Iris pigment epithelial cell (primary cell): ENCODE measurements at regions not wholly inside any gene's neighbourhood (a gene's known extent, or its start where the extent isn't known, plus 50 kb on each side); places are given as distances from the start of the nearest gene placed in this dataset.

ENCODE experiments used
- DNase-seq: peaks from one replicate; pipeline ENCODE4 v3.0.0-alpha.2; 2011; ENCODE audit warnings: low read depth

DNA sequence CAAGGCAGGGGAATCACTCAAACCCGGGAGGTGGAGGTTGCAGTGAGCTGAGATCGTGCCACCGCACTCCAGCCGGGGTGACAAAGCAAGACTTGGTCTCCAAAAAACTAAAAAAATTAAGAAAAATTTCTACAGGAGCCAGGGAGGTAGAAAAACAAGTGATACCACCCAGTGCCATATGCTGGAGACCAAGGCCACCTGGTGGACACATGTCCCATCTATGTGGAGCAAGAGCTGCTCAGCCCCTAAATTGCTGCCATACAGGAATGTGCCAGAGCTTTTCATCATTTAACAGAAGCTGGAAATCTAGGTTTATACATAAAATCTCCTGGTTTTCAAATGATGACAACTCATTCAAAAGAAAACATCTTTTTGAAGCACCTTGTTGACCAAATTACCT lies 61.4 kb upstream of the ELK3 start:
- DNase-seq: no peak

DNA sequence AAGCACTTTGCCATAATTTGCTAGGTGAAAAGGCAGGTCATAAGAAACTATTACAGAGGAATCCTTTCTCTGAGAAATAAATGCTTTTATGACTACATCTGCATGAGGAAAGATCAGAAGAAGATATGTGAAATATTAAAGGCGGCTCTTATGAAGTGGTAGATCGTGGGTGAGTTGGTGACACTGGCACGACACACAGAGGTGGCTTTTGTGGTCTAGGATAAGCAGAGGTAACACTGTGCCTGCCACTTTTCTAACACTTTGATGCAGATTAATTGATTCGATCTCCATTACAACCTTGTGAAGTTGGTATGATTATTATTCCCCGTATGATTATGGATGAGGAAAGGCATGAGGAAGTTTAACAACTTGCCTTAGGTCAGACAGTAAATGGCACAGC lies 60.0 kb upstream of the ELK3 start:
- DNase-seq: no peak

- peak; percentile 83 for DNase-seq
These were observed 58.0 kb upstream of the ELK3 start for GRCh38 chr12:96136161-96136560.

- peak; percentile 29 for DNase-seq
These were observed 57.3 kb upstream of the ELK3 start for GRCh38 chr12:96136725-96137378.

DNA sequence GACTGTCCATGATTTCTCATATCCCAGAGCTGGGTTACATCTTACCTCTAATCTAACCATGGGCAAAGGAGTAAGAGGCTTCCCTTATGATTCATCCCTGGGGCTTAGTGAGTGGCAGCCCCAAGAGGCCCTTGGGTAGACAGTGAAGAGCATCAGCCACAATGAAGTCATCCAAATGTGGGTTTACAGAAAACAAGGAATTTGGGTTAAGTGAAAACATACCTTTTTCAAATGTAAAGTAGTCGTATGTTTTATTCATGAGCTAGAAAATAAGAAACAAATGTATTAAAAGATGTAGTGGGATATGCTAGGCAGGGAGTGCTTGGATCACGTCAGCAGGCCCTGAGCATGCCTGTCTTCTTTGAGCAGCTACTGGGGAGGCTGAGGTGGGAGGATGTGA lies 54.0 kb upstream of the ELK3 start:
- peak; percentile 91 for DNase-seq

DNA sequence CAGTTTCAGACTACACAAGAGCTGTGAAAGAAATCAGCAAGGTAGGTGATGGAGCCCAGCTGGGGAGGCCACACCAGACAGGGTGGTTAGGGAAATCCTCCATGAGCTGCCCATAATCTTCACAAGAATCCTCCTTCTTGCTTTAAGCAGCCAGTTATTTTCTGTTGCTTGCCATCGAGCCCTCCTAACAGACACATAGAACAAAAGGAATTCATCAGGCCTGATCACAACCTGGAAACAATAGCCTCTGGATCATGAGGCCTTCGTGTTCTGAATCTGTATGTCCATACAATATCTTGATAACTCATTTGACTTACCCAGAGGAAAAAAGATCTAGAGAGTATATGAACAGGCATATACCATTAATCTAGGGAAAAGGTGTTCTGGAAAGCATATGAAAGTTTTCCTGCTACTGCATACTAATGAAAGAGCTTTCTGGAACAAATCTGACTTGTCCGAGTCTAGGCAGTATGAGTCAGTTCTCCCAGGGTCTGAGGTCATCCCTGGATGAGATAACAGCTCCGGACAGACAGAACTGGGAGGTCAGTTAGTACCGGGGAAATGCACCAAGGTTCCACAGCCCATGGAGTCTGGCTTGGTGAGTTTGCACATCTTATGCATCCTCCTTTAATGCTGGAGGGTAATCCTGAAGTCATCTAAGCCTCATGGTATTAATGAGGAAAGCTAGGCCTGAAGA lies 52.8 kb upstream of the ELK3 start:
- peak; percentile 87 for DNase-seq

DNA sequence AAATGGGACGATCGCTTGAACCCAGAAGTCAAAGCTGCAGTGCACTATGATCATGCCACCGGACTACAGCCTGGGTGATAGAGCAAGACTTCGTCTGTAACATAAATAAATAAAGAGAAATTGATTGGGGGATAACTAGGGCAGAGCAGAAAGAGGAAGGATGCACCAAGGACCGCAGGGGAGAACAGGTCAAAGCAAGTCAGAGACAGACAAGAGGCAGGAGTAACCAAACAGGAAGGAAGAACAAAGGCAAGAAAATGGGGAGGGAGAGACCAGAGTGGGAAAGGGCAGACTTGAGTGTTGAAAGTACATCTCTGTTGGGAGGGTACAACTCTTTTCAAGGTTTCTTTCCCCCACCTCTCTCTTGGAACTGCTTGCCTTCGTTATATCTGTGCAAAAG lies 50.8 kb upstream of the ELK3 start:
- no peak for DNase-seq

GRCh38 chr12:96143827-96144565 lies 50.2 kb upstream of the ELK3 start:
- peak; percentile 21 for DNase-seq
